ENCODE measurements at regions not wholly inside any gene's neighbourhood (a gene's known extent, or its start where the extent isn't known, plus 50 kb on each side); places are given as distances from the start of the nearest gene placed in this dataset.
"Not testable (repeated sequence)": the region's sequence is repeated elsewhere in the genome, so short reads cannot be mapped to it uniquely, and the experiment has no call there.

DNA sequence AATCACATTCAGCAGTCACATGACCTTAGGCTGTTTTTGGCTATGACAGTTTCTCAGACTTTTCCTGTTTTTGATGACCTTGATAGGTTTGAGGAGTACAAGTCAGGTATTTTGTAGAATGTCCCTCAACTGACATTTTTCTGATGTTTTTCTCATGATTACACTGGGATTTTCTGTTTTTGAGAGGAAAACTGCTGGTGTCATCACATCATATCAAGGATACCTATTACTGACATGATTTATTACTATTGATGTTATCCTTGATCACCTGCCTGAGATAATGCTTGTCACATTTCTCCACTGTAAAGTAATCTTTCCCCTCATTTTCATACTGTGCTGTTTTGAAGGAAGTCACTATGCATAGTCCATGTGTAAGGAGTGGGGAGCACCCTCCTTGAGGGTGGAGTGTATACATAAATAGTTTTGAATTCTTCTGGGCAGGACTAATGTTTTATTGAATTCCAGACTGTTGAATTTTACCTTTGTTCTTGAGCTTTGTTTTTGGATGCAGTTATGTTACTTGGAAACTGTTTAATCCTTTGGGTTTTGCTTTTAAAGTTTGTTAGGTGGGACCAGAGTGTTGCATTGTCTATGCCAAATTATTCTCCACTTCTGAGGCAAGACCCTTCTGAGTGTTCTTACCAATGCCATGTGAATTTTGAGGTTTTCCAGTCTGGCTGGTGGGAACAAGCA, 444.5 kb upstream of the FAR2 start:
- ATAC-seq (no peak), DNase-seq (ENCODE audit: low spot score) (no peak)
- H3K27ac Mint-ChIP-seq: no peak overlapping the region
- H3K9me3 Mint-ChIP-seq: peaks cover 11% of the 10 kb centered on the region
- no peaks in the 10 kb centered on the region for H3K27me3 Mint-ChIP-seq
- no peaks in the 10 kb centered on the region for H3K4me1 Mint-ChIP-seq (ENCODE audit: low read depth in 2 of 2)
- peaks cover 6% of the 10 kb centered on the region for H3K36me3 Mint-ChIP-seq
- H3K4me3 Mint-ChIP-seq: no peak overlapping the region

DNA sequence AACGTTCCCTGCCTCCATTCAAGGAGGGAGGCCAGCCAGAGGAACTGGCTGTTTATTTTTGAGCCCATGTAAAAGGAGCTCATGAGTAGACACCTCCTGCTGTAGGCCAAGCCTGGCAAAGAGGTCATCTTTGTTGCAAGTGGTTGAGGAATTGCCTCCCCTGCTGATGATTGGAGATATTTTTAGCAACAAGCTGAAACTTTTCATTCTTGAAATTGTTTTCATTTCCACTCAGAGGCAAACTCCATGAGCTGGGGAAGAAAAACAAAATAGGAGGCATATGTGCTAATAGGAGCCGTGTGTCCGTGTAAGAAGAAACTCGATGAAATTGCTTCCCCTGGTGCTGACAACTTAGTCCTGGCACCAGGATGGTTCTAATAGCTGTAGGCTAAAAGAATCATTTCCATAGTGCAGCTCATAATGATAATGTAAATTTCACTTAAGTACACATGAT, 440.1 kb upstream of the FAR2 start:
- Mint-ChIP-seq H3K4me1 (ENCODE audit: low read depth in 2 of 2) (no peaks in the 10 kb centered on the region), H3K4me3 (no peak overlapping the region)

GRCh38 chr12:28709986-28710685, 438.9 kb upstream of the FAR2 start:
- Mint-ChIP-seq H3K9me3 (peaks cover 11% of the 10 kb centered on the region), H3K27me3 (no peaks in the 10 kb centered on the region), H3K4me1 (ENCODE audit: low read depth in 2 of 2) (no peaks in the 10 kb centered on the region), H3K27ac (no peak overlapping the region), H3K36me3 (no peaks in the 10 kb centered on the region), H3K4me3 (no peak overlapping the region)
- ATAC-seq (no peak), DNase-seq (ENCODE audit: low spot score) (no peak)

More for the DNA sequence above, 440.1 kb upstream of the FAR2 start:
- Mint-ChIP-seq H3K9me3 (peaks cover 8% of the 10 kb centered on the region), H3K36me3 (no peaks in the 10 kb centered on the region), H3K27ac (no peak overlapping the region), H3K27me3 (no peaks in the 10 kb centered on the region)
- DNase-seq (ENCODE audit: low spot score) (no peak), ATAC-seq (no peak)

GRCh38 chr12:28710882-28711281, 438.2 kb upstream of the FAR2 start:
- Mint-ChIP-seq H3K27ac (no peak overlapping the region), H3K27me3 (no peaks in the 10 kb centered on the region), H3K9me3 (peaks cover 11% of the 10 kb centered on the region), H3K4me1 (ENCODE audit: low read depth in 2 of 2) (no peaks in the 10 kb centered on the region), H3K4me3 (no peak overlapping the region), H3K36me3 (no peaks in the 10 kb centered on the region)
- ATAC-seq (no peak), DNase-seq (ENCODE audit: low spot score) (no peak)

GRCh38 chr12:28711421-28711820, 437.7 kb upstream of the FAR2 start:
- Mint-ChIP-seq H3K4me3 (no peak overlapping the region), H3K27ac (no peak overlapping the region), H3K36me3 (no peaks in the 10 kb centered on the region), H3K9me3 (peaks cover 7% of the 10 kb centered on the region), H3K4me1 (ENCODE audit: low read depth in 2 of 2) (no peaks in the 10 kb centered on the region), H3K27me3 (no peaks in the 10 kb centered on the region)
- no peak for ATAC-seq
- DNase-seq (ENCODE audit: low spot score): no peak

- H3K9me3 Mint-ChIP-seq: peaks cover 8% of the 10 kb centered on the region
- H3K4me3 Mint-ChIP-seq: no peak overlapping the region
- H3K27me3 Mint-ChIP-seq: no peaks in the 10 kb centered on the region
- no peaks in the 10 kb centered on the region for H3K4me1 Mint-ChIP-seq (ENCODE audit: low read depth in 2 of 2)
- ATAC-seq: no peak
- DNase-seq (ENCODE audit: low spot score): no peak
- H3K36me3 Mint-ChIP-seq: no peaks in the 10 kb centered on the region
- no peak overlapping the region for H3K27ac Mint-ChIP-seq
These were observed 406.3 kb upstream of the FAR2 start for GRCh38 chr12:28742791-28743190.

GRCh38 chr12:28746734-28747325, 402.2 kb upstream of the FAR2 start:
- Mint-ChIP-seq H3K27me3 (no peaks in the 10 kb centered on the region), H3K4me3 (no peak overlapping the region), H3K9me3 (peaks cover 13% of the 10 kb centered on the region)

GRCh38 chr12:28750946-28751685, 398.0 kb upstream of the FAR2 start:
- Mint-ChIP-seq H3K27ac (no peak overlapping the region), H3K9me3 (peaks cover 13% of the 10 kb centered on the region), H3K27me3 (no peaks in the 10 kb centered on the region), H3K36me3 (no peaks in the 10 kb centered on the region), H3K4me1 (ENCODE audit: low read depth in 2 of 2) (no peaks in the 10 kb centered on the region), H3K4me3 (no peak overlapping the region)
- no peak for DNase-seq (ENCODE audit: low spot score)
- no peak for ATAC-seq

More at GRCh38 chr12:28746734-28747325, 402.2 kb upstream of the FAR2 start:
- no peaks in the 10 kb centered on the region for H3K36me3 Mint-ChIP-seq
- DNase-seq (ENCODE audit: low spot score) (no peak), ATAC-seq (no peak)
- no peaks in the 10 kb centered on the region for H3K4me1 Mint-ChIP-seq (ENCODE audit: low read depth in 2 of 2)
- no peak overlapping the region for H3K27ac Mint-ChIP-seq

DNA sequence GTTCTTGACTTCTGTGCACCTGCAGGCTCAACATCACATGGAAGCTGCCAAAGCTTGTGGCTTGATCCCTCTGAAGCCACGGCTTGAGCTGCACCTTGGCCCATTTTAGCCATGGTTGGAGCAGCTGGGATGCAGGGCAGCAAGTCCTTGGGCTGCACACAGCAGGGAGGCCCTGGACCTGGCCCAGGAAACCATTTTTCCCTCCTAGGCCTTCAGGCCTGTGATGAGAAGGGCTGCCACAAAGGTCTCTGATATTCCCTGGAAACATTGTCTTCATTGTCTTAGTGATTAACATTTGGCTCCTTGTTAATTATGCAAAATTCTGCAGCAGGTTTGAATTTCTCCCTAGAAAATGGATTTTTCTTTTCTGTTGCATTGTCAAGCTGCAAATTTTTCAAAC, 394.1 kb upstream of the FAR2 start:
- ATAC-seq (no peak), DNase-seq (ENCODE audit: low spot score) (no peak)
- Mint-ChIP-seq H3K27ac (no peak overlapping the region), H3K36me3 (no peaks in the 10 kb centered on the region), H3K4me1 (ENCODE audit: low read depth in 2 of 2) (no peaks in the 10 kb centered on the region), H3K27me3 (no peaks in the 10 kb centered on the region), H3K9me3 (peaks cover 20% of the 10 kb centered on the region), H3K4me3 (no peak overlapping the region)

GRCh38 chr12:28759333-28759732, 389.7 kb upstream of the FAR2 start:
- Mint-ChIP-seq H3K4me3 (no peak overlapping the region), H3K9me3 (peaks cover 19% of the 10 kb centered on the region), H3K27me3 (no peaks in the 10 kb centered on the region), H3K4me1 (ENCODE audit: low read depth in 2 of 2) (no peaks in the 10 kb centered on the region), H3K27ac (no peak overlapping the region), H3K36me3 (no peaks in the 10 kb centered on the region)
- ATAC-seq (no peak), DNase-seq (ENCODE audit: low spot score) (no peak)

- not testable (repeated sequence) for H3K4me1 Mint-ChIP-seq (ENCODE audit: low read depth in 2 of 2); DNase-seq (ENCODE audit: low spot score); H3K27me3 Mint-ChIP-seq; H3K4me3 Mint-ChIP-seq; H3K27ac Mint-ChIP-seq; ATAC-seq; H3K36me3 Mint-ChIP-seq
- H3K9me3 Mint-ChIP-seq: peaks cover 18% of the 10 kb centered on the region
These were observed 388.8 kb upstream of the FAR2 start for GRCh38 chr12:28760040-28760903.

GRCh38 chr12:28761897-28762296, 387.2 kb upstream of the FAR2 start:
- peaks cover 13% of the 10 kb centered on the region for H3K9me3 Mint-ChIP-seq
- not testable (repeated sequence) for H3K27ac Mint-ChIP-seq; H3K27me3 Mint-ChIP-seq; ATAC-seq; DNase-seq (ENCODE audit: low spot score); H3K36me3 Mint-ChIP-seq; H3K4me1 Mint-ChIP-seq (ENCODE audit: low read depth in 2 of 2); H3K4me3 Mint-ChIP-seq

DNA sequence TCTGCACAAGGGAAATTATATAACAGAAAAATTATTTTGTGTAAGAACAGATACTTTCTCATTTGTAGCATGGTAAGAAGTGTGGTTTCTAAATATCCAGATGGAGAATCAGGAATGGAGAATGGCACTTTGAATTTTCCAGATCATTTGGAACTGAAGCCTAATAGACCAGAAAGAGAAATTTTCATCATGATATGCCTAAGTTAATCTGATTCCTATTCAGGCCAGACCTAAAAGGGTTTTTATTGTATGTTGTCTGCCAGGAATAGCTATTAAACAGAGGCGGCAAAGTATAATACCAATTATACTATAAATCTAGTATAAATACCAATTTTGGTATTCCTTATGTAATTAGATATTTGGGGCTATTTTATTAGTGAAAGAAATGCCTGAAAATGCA, 382.7 kb upstream of the FAR2 start:
- H3K36me3 Mint-ChIP-seq: no peaks in the 10 kb centered on the region
- H3K9me3 Mint-ChIP-seq: peaks cover 11% of the 10 kb centered on the region
- no peak for ATAC-seq
- DNase-seq (ENCODE audit: low spot score): no peak
- H3K4me1 Mint-ChIP-seq (ENCODE audit: low read depth in 2 of 2): no peaks in the 10 kb centered on the region
- no peaks in the 10 kb centered on the region for H3K27me3 Mint-ChIP-seq
- no peak overlapping the region for H3K4me3 Mint-ChIP-seq
- H3K27ac Mint-ChIP-seq: no peak overlapping the region
